Heart left ventricle (tissue), 16 donors: ENCODE measurements at regions not wholly inside any gene's neighbourhood (a gene's known extent, or its start where the extent isn't known, plus 50 kb on each side); places are given as distances from the start of the nearest gene placed in this dataset.
"Not testable (repeated sequence)": the region's sequence is repeated elsewhere in the genome, so short reads cannot be mapped to it uniquely, and the experiment has no call there.

ENCODE experiments used
- ATAC-seq, 4 donors: fragments of 200-7000 bp; cut with Tn5 transposase; one replicate each; pipeline ENCODE4 v1.9.1; 2020 to 2022; ENCODE audit warnings: moderate library complexity in 4 of 4, mild to moderate bottlenecking in 3 of 4, moderate number of reproducible peaks in 1 of 4
- DNase-seq, 5 donors: peaks; one replicate each; pipeline ENCODE4 v3.0.0-alpha.2; 2020
- H3K27ac ChIP-seq, 12 donors: fragments of 200-600 bp; sonication (generic) in 4 of 12; one replicate each; pipeline versions ENCODE4 v1.5.0 to v1.8.0; 2016 to 2022; ENCODE audit warnings: mild to moderate bottlenecking in 2 of 12
- H3K27me3 ChIP-seq, 9 donors: fragments of 200-600 bp; sonication (generic) in 2 of 9; one replicate each; pipeline versions ENCODE4 v1.5.1 to v1.8.0; 2016 to 2022; ENCODE audit warnings: mild to moderate bottlenecking in 3 of 9
- H3K36me3 ChIP-seq, 9 donors: fragments of 200-600 bp; sonication (generic) in 2 of 9; one replicate each; pipeline versions ENCODE4 v1.5.0 to v1.8.0; 2018 to 2022; ENCODE audit warnings: mild to moderate bottlenecking in 2 of 9
- H3K4me1 ChIP-seq, 12 donors: fragments of 200-600 bp; sonication (generic) in 4 of 12; one replicate each; pipeline versions ENCODE4 v1.5.0 to v1.8.0; 2016 to 2022; ENCODE audit warnings: mild to moderate bottlenecking in 3 of 12
- H3K4me3 ChIP-seq, 12 donors: fragments of 200-600 bp; sonication (generic) in 4 of 12; one replicate each; pipeline versions ENCODE4 v1.5.0 to v1.8.0; 2017 to 2022; ENCODE audit warnings: mild to moderate bottlenecking in 9 of 12, moderate library complexity in 4 of 12
- H3K9me3 ChIP-seq, 12 donors: fragments of 200-600 bp; sonication (generic) in 4 of 12; one replicate each; pipeline versions ENCODE4 v1.5.0 to v1.8.0; 2016 to 2022; ENCODE audit warnings: mild to moderate bottlenecking in 1 of 12
- POLR2A ChIP-seq, 2 donors: fragments of 450-650 bp; IDR thresholded peaks; one replicate each; pipeline ENCODE4 v1.6.1; 2017; ENCODE audit warnings: antibody characterized with exemption in 2 of 2, mild to moderate bottlenecking in 2 of 2, moderate library complexity in 2 of 2
- WGBS, 4 donors: extraction: QIAGEN DNeasy Blood & Tissue Kit in 2 of 4; methylation state at CpG; one replicate each; pipeline versions ENCODE4 v1.1.5 to v1.1.7; 2013 to 2018; 5-methylcytosine and 5-hydroxymethylcytosine counted together
- intact Hi-C, 10 donors: fragments of 100-400 bp; cut with DNase I; formaldehyde crosslinking; loops; one replicate each; pipeline versions ENCODE4 v1.11.1 to v1.14.2; 2022
- TF ChIP-seq, protein P1 (sequence below), 12 donors: fragments of 200-600 bp; sonication (generic) in 4 of 12; IDR thresholded peaks; one replicate each; pipeline versions ENCODE4 v1.5.0 to v1.8.0; 2018 to 2022; ENCODE audit warnings: antibody characterized with exemption in 12 of 12, mild to moderate bottlenecking in 5 of 12
- donor health status: ischemic (EF 13 %, LVEDD 7.1; RV severe dilation, severe dysfunction).
- donor health status: healthy with polysubstance abuse.
- donor health status: DM: no; HTN: yes; CAD: no.
- donor health status: DM: no; HTN: no; CAD: no.
- donor health status: ischemic (EF 25% LVEDD 6.9; RV normal size, moderate dysfunction).
- donor health status: ischemic (EF 25% LVEDD 5.7; RV mildly dilated, moderate dysfunction).
- donor health status: healthy.
- donor health status: DM: yes; HTN: yes; CAD: no.
- donor health status: ischemic (EF 35%, LVEDD 5.7; RV mildly dilated, moderate dysfunction).
- donor health status: nonischemic (EF 11% LVEDD 7.7; RV severe dilation, severe dysfunction).
- donor health status: DM: yes; HTN: yes; CAD: no.
- donor health status: PGD.
- donor health status: ischemic (EF 29% LVEDD 5.4; RV normal size, mild dysfunction).
- donor health status: nonischemic (EF 23%, LVEDD 6.1; RV moderate dilation, normal function).

DNA sequence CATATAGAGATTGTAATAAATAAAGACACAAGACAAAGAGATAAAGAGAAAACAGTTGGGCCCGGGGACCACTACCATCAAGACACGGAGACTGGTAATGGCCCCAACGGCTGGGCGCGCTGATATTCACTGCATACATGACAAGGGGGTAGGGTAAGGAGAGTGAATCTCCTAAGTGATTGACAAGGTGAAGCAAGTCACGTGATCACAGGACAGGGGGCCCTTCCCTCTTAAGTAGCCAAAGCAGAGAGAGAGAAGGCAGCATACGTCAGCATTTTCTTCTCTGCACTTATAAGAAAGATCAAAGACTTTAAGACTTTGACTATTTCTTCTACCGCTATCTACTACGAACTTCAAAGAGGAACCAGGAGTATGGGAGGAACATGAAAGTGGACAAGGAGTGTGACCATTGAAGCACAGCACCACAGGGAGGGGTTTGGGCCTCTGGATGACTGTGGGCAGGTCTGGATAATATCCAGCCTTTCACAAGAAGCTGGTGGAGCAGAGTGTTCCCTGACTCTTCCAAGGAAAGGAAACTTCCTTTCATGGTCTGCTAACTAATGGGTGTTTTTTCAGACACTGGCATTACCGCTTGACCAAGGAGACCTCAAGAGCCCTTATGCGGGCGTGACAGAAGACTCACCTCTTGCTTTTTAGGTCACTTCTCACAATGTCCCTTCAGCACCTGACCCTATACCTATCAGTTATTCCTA lies 75.6 kb downstream of the MRPL39 start:
- ATAC-seq, H3K4me3 ChIP-seq, H3K27ac ChIP-seq, DNase-seq, intact Hi-C loops, H3K36me3 ChIP-seq, H3K4me1 ChIP-seq, H3K27me3 ChIP-seq, H3K9me3 ChIP-seq: not testable (repeated sequence)
- 81 to 88% (median 83%) methylated on average over 12 of the region's 12 CpGs for WGBS, 4 donors

DNA sequence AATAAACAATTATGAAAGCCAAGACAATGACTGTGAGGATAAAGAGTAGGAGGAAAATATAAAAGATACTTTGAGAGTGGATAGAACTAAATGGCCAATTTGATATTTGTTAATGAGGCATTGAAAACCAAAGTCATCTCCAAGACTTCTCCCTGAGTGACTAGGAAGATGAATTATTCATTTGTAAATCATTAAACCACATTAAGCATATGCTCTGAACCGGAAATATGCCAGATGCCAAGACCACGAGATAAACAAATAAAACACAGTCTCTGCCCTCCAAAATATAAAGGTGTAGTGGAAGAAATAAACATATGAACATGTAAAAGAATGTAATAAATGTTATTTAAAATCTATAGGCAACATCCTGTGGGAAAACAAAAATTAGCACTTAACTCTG lies 78.8 kb downstream of the MRPL39 start:
- H3K4me3 ChIP-seq, result no peak overlapping the region
- TF ChIP-seq, protein P1, sequence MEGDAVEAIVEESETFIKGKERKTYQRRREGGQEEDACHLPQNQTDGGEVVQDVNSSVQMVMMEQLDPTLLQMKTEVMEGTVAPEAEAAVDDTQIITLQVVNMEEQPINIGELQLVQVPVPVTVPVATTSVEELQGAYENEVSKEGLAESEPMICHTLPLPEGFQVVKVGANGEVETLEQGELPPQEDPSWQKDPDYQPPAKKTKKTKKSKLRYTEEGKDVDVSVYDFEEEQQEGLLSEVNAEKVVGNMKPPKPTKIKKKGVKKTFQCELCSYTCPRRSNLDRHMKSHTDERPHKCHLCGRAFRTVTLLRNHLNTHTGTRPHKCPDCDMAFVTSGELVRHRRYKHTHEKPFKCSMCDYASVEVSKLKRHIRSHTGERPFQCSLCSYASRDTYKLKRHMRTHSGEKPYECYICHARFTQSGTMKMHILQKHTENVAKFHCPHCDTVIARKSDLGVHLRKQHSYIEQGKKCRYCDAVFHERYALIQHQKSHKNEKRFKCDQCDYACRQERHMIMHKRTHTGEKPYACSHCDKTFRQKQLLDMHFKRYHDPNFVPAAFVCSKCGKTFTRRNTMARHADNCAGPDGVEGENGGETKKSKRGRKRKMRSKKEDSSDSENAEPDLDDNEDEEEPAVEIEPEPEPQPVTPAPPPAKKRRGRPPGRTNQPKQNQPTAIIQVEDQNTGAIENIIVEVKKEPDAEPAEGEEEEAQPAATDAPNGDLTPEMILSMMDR (IDR thresholded peaks at IDR 0.05), result no peak
- no peak for TF ChIP-seq POLR2A (IDR thresholded peaks at IDR 0.05)
- no peaks in the 10 kb centered on the region for H3K36me3 ChIP-seq
- DNase-seq (no peak), ATAC-seq (no peak)
- 63 to 90% (median 78%) methylated on average over 2 of the region's 2 CpGs for WGBS, 4 donors
- no peak overlapping the region for H3K27ac ChIP-seq
- no peaks in the 10 kb centered on the region for H3K27me3 ChIP-seq
- H3K9me3 ChIP-seq, result peaks cover 0 to 11% (median 0%) of the 10 kb centered on the region in 12 donors
- H3K4me1 ChIP-seq, result no peaks in the 10 kb centered on the region
- intact Hi-C loops, result no loop called here

DNA sequence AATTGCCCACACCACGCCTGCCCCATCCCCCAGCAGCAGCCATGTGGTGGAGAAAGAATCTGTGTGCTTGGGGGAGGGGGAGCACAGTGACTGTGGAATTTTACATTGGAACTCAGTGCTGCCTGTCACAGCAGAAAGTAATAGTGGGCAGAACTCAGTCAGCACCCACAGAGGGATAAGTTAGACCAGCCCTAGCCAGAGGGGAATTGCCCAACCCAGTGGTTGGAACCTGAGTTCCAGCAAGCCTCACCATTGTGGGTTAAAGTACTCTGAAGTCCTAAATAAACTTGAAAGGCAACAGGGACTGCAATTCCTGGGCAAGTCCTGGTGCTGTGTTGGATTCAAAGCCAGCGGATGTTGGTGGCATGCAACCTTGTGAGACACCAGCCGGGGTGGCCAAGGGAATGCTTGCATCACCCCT lies 88.8 kb downstream of the MRPL39 start:
- H3K9me3 ChIP-seq, result peaks cover 0 to 4% (median 0%) of the 10 kb centered on the region in 12 donors
- no peaks in the 10 kb centered on the region for H3K4me1 ChIP-seq
- H3K27me3 ChIP-seq, result no peaks in the 10 kb centered on the region
- H3K27ac ChIP-seq, result no peak overlapping the region
- no peaks in the 10 kb centered on the region for H3K36me3 ChIP-seq
- ATAC-seq (no peak), DNase-seq (no peak)
- no peak overlapping the region for H3K4me3 ChIP-seq
- TF ChIP-seq, protein P1 (IDR thresholded peaks at IDR 0.05), result no peak
- no peak for TF ChIP-seq POLR2A (IDR thresholded peaks at IDR 0.05)
- 69 to 79% (median 73%) methylated on average over 3 of the region's 3 CpGs for WGBS, 4 donors
- intact Hi-C loops, result no loop called here

DNA sequence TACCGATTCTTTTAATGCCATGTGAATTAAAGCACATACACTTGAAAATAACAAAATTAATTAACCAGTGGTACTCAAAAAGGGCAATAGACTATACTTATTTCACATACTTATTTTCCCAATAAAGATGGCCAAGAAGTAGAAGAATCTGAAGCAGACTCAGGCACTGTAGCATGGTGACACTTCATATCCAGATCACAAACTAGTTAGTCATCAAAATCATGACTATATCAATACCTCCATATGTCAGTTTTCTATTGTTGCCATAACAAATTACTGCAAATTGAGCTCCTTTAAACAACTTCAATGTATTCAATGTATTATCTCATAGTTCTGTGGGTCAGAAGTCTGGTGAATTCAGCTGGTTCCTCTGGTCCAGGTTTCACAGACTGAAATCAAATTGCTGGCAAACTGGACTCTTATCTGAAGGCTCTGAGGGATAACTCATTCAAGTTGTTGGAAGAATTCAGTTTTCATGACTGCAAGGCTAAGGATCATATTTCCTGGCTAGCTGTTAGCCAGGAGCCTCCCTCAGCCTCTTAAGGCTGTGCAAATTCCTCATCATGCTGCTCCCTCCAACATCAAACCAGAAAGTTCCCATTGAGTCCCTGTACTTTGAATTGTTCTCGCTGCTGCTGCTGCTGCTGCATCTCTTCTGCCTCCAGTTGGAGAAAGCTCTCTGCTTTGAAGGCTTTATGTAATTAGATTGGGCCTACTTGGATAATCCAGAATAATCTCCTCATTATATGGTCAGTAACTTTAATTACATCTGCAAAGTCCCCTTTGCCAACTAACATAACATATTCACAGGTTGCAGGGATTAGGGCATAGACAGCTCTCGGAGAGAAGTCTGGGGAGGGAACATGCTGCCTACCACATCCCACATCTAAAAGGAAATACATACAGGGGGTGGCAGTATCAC lies 91.5 kb downstream of the MRPL39 start:
- H3K36me3 ChIP-seq, result no peaks in the 10 kb centered on the region
- no peak for TF ChIP-seq POLR2A (IDR thresholded peaks at IDR 0.05)
- TF ChIP-seq, protein P1 (IDR thresholded peaks at IDR 0.05), result no peak
- no peaks in the 10 kb centered on the region for H3K27me3 ChIP-seq
- H3K4me3 ChIP-seq, result no peak overlapping the region
- H3K27ac ChIP-seq, result no peak overlapping the region
- ATAC-seq, result no peak
- no peaks in the 10 kb centered on the region for H3K9me3 ChIP-seq
- intact Hi-C loops, result no loop called here
- DNase-seq, result no peak
- WGBS, 4 donors, result 90 to 97% (median 95%) methylated on average over 3 of the region's 3 CpGs
- H3K4me1 ChIP-seq, result no peaks in the 10 kb centered on the region
